Bronchial epithelial cell (primary cell): ENCODE measurements at regions not wholly inside any gene's neighbourhood (a gene's known extent, or its start where the extent isn't known, plus 50 kb on each side); places are given as distances from the start of the nearest gene placed in this dataset.

Experiments
- DNase-seq: peaks from one replicate; pipeline ENCODE4 v3.0.0-alpha.2; 2010; ENCODE audit warnings: low read depth
- FAIRE-seq: peaks from 2 replicates; lab custom pipeline; 2011; peaks lifted over from hg19 to GRCh38; lab: Jason Lieb, UNC
- H3K27me3 ChIP-seq: 2 replicates; pipeline ENCODE4 v1.5.1; 2011; ENCODE audit warnings: low read length; ENCODE audit not compliant: control insufficient read depth, insufficient read depth
- H3K36me3 ChIP-seq: 2 replicates; pipeline ENCODE4 v1.5.1; 2011; ENCODE audit warnings: low read length; ENCODE audit not compliant: control insufficient read depth, insufficient read depth
- H3K4me3 ChIP-seq: 2 replicates; pipeline ENCODE4 v1.5.1; 2011; ENCODE audit warnings: mild to moderate bottlenecking, low read depth, low read length, control low read depth
- TF ChIP-seq, protein P1 (sequence below): IDR thresholded peaks from 2 replicates; pipeline ENCODE4 v1.5.1; 2011; ENCODE audit warnings: mild to moderate bottlenecking, moderate library complexity, low read length, control low read depth, inconsistent platforms; ENCODE audit not compliant: insufficient read depth, severe bottlenecking

DNA sequence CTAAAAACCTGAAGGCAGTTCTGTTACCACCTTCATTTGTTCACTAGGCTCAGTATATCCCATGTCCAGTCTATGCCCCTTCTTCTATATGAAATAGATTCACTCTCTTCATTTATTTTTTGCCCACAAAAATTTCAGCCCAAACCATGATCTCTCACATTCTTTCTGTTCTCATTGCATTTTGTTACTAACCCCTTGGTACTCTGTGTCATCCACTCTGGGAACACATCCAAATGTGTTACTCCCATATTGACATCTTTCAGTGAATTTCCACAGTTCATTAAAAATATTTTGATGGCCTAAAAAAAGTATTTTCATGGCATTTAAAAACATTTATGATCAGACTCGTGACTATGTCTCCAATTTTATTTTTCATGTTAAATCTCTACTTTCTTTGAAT lies 378.9 kb downstream of the SLITRK1 start:
- DNase-seq = peak; percentile 12
- TF ChIP-seq, protein P1, sequence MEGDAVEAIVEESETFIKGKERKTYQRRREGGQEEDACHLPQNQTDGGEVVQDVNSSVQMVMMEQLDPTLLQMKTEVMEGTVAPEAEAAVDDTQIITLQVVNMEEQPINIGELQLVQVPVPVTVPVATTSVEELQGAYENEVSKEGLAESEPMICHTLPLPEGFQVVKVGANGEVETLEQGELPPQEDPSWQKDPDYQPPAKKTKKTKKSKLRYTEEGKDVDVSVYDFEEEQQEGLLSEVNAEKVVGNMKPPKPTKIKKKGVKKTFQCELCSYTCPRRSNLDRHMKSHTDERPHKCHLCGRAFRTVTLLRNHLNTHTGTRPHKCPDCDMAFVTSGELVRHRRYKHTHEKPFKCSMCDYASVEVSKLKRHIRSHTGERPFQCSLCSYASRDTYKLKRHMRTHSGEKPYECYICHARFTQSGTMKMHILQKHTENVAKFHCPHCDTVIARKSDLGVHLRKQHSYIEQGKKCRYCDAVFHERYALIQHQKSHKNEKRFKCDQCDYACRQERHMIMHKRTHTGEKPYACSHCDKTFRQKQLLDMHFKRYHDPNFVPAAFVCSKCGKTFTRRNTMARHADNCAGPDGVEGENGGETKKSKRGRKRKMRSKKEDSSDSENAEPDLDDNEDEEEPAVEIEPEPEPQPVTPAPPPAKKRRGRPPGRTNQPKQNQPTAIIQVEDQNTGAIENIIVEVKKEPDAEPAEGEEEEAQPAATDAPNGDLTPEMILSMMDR = no peak
- H3K27me3 ChIP-seq = no peaks in the 10 kb centered on the region
- no peak for FAIRE-seq
- H3K4me3 ChIP-seq = no peak overlapping the region
- H3K36me3 ChIP-seq = no peaks in the 10 kb centered on the region

GRCh38 chr13:83499286-83499685 lies 383.0 kb downstream of the SLITRK1 start:
- DNase-seq (peak; percentile 1), FAIRE-seq (no peak)
- TF ChIP-seq, protein P1 = no peak
- Histone ChIP-seq H3K36me3 (no peaks in the 10 kb centered on the region), H3K27me3 (no peaks in the 10 kb centered on the region), H3K4me3 (no peak overlapping the region)

DNA sequence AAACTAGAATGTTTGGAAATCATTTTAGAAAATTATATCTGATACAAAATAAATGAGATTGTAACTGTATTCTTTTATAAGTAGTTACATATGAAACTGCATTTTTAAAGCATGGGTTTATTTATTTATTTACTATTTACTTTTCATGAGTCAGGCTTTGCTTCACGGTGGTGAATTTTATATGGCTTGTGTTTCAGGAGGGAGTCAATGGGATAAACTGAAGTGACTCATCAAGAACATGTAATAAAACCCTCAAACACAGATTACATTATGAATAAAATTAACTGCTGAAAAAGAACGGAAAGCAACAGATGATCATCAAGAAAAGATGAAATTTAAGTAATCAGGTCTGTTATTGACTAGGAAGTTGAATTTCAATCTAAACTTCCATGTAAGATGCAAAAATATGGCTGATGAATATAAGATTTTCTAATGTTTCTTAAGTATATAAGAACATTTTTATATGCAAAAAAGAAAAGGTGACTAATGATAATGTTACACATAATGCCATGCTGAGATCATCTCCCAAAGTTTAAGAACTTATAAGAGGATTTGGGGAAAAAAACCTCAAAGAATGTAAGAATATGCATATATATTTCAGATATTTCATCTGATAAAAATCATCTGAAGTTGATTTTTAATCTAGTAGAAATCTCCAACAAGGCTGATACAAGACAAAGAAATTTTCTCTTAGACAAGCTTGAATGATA lies 383.6 kb downstream of the SLITRK1 start:
- DNase-seq (peak; percentile 83), FAIRE-seq (no peak)
- TF ChIP-seq, protein P1 = no peak
- no peaks in the 10 kb centered on the region for H3K36me3 ChIP-seq
- H3K4me3 ChIP-seq = no peak overlapping the region
- H3K27me3 ChIP-seq = no peaks in the 10 kb centered on the region

DNA sequence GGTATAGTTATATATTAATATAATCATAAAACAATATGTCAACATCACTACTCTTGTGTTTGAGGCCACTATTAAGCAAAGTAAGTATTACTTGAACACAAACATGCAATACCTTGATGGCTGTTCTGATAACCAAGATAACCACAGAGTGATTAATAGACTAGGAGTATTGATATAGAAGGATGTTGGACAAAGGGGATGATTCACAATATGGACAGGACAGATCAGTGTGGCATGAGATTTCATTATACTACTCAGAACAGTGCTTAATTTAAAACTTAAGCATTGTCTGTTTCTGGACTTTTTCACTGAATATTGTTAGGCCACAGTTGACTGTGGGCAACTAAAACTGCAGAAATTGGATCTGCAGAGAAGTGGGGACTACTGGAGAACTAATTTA lies 384.2 kb downstream of the SLITRK1 start:
- FAIRE-seq (no peak), DNase-seq (peak; percentile 42)
- TF ChIP-seq, protein P1 = no peak
- no peaks in the 10 kb centered on the region for H3K36me3 ChIP-seq
- no peak overlapping the region for H3K4me3 ChIP-seq
- no peaks in the 10 kb centered on the region for H3K27me3 ChIP-seq

DNA sequence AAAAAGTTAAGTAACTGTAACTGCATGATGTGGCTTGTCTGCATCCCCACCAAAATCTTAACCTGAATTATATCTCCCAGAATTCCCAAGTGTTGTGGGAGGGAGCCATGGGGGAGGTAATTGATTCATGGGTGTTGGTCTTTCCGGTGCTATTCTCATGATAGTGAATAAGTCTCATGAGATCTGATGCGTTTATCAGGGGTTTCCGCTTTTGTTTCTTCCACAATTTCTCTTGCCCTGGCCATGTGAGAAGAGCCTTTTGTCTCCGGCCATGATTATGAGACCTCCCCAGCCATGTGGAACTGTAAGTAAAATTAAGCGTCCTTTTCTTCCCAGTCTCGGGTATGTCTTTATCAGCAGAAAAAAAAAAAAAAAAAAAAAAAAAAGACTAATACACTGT lies 385.8 kb downstream of the SLITRK1 start:
- Histone ChIP-seq H3K27me3 (no peaks in the 10 kb centered on the region), H3K4me3 (no peak overlapping the region), H3K36me3 (no peaks in the 10 kb centered on the region)
- TF ChIP-seq, protein P1 = no peak
- FAIRE-seq (no peak), DNase-seq (no peak)

DNA sequence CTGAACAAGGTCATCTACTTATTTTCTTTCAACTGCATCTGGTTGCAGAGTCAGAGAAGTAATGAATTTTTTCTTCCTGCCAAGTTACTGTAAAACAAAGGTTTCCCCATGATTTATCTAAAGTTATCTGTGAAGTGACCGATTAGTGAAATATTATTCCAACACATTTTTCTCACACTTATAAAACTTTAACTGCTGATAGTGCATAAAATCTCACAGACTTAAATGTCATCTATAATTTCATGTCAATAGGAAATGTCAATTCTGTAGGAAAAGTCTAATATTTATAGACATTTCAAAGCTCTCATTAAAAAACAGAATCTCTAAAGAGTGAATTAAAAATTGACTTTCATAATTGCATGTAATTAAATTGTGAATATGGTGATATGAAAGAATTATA lies 397.2 kb downstream of the SLITRK1 start:
- DNase-seq (no peak), FAIRE-seq (no peak)
- TF ChIP-seq, protein P1 = no peak
- Histone ChIP-seq H3K36me3 (no peaks in the 10 kb centered on the region), H3K4me3 (no peak overlapping the region), H3K27me3 (no peaks in the 10 kb centered on the region)
